ENCODE measurements at regions not wholly inside any gene's neighbourhood (a gene's known extent, or its start where the extent isn't known, plus 50 kb on each side); places are given as distances from the start of the nearest gene placed in this dataset.

- TF ChIP-seq POLR2A (IDR thresholded peaks at IDR 0.05) (no peak), CTCF (IDR thresholded peaks at IDR 0.05) (no peak)
Measured at GRCh38 chr10:44298713-44299112, 86.2 kb downstream of the CXCL12 start.

Data from tibial nerve (tissue), 3 donors.